Middle frontal gyrus (tissue), 1 donor: ENCODE measurements at regions not wholly inside any gene's neighbourhood (a gene's known extent, or its start where the extent isn't known, plus 50 kb on each side); places are given as distances from the start of the nearest gene placed in this dataset.
"Not testable (repeated sequence)": the region's sequence is repeated elsewhere in the genome, so short reads cannot be mapped to it uniquely, and the experiment has no call there.

Source experiments
- DNase-seq: peaks from one replicate; pipeline ENCODE4 v3.0.0-alpha.2; 2015; ENCODE audit warnings: low spot score; ENCODE audit errors: extremely low spot score

DNA sequence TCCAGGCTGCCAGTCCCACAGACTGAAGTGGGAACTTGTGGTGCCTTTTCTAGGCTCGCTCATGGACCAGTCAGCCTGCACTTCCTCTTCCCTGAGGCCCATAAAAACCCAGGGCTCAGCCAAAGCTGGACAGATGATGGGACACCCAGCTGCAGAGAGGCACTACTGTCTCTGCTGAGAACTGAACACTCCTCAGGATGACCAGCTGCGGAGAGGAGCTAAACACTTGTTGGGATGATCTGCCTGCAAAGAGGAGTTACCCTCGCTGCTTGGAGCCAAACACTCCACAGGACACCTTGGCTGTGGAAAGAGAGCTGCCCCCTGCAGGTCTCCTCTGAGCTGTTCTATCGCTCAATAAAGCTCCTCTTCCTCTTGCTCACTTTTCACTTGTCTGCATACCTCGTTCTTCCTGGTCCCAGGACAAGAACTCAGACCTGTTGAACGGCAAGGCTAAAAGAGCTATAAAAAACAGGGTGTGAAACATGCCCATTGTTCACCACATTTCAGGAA is 465.5 kb downstream of the GUCY1A2 start:
- no peak for DNase-seq

GRCh38 chr11:106553304-106553703 is 465.0 kb downstream of the GUCY1A2 start:
- DNase-seq, result no peak

DNA sequence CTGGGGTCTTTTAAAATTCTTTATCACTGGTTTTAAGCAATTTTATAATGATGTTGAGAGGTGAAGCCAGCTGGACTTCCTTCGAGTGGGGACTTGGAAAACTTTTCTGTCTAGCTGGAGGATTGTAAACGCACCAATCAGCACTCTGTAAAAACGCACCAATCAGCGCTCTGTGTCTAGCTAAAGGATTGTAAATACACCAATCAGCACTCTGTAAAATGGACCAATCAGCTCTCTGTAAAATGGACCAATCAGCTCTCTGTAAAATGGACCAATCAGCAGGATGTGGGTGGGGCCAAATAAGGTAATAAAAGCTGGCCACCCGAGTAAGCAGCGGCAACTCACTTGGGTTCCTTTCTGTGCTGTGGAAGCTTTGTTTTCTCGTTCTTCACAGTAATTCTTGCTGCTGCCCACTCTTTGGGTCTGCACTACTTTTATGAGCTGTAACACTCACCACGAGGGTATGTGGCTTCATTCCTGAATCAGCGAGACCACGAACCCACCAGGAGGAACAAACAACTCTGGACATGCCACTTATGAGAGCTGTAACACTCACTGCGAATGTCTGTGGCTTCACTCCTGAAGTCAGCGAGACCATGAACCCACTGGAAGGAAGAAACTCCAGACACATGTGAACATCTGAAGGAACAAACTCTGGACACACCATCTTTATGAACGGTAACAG is 462.6 kb downstream of the GUCY1A2 start:
- not testable (repeated sequence) for DNase-seq

DNA sequence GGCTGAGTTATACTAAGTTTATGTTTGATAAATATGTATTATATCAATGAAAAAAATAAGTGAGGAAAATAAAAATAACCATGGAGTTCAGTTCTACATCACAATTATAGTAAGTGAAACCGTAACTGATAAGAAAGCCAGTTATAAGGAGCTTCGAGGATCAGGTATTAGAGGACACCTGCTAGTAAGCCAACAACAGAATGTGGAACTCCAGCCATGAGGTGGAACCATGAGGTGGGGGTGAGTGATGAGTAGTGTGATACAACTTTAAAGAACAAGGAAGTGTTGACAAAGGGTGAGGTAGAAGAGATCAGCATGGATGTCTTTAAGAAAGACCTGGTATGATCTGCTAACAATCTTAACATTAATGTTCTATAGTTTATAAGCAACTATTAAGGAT is 452.9 kb downstream of the GUCY1A2 start:
- DNase-seq, result no peak

DNA sequence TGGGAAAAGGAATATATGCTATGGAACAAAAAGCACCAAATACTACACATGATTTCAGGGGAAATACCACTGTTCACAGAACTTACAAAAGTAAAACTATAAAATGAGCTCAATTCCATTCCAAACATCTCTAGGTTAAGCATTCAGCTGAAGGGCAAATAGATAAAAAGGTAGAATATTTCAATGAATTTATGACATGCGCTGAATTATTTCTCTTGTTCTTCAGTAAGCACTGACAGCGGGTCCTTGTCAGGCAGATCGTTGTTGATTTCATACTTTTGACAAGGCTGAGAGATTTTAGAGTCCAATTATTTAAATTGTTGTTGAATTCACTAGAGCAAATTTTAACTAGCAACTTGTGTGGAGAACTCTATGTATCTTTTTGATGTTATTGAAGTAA is 449.6 kb downstream of the GUCY1A2 start:
- no peak for DNase-seq

DNA sequence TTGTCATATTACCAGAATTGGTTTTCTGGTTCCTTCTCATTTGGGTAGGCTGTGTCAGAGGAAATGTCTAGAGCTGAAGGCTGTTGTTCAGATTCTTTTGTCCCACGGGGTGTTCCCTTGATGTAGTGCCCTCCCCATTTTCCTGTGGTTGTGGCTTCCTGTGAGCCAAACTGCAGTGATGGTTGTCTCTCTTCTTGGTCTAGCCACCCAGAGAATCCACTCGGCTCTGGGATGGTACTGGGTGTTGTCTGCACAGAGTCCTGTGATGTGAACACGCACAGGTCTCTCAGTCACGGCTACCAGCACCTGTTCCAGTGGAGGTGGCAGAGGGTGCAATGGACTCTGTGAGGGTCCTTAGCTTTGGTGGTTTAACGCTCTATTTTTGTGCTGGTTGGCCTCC is 440.9 kb downstream of the GUCY1A2 start:
- DNase-seq, result not testable (repeated sequence)

DNA sequence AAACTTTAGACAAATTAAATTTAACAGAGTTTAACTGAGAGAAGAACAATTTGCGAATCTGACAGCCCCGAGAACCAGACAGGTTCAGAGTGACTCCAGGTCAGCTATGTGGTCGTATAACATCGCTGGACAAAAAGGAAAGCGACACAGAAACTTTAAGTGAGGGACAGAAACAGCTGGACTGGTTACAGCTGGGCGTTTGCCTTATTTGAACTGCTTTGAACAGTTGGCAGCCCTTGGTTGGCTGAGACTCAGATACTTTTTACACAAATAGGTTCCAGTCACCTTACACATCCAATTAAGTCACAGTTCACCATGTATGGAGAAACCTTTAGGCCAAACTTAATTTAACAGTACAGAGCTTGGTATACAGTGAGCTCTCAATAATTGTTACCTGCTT is 436.9 kb downstream of the GUCY1A2 start:
- DNase-seq, result no peak

GRCh38 chr11:106585061-106585460 is 433.2 kb downstream of the GUCY1A2 start:
- no peak for DNase-seq

DNA sequence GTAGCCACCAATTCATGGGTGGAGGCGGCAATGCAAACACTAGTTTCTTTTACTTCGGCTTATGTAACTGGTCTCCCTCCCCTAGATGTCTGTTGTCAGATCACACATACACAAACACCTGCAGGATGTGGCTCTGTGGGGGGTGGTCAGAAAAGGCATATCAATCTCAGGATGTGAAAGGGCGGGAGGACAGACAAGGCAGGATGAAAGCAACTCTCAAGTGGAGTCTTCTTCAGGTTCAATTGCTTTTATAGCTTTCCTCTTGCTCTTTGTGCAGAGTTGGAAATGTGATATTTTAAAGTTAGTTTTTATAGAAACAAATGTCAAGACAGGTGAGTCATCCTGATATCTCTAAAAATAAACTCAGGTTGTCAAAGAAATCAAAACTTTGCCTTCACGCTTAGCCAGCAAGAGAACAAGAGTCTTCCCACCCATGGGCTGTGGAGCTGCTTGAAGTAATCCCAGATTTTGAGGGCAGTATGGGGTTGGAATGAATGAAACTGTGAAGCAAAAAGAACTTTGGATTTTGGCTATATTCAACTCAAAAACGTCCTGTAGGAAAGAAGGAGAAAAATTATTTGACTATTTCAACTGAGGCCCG is 423.4 kb downstream of the GUCY1A2 start:
- DNase-seq, result no peak

GRCh38 chr11:106601684-106602297 is 416.5 kb downstream of the GUCY1A2 start:
- no peak for DNase-seq

DNA sequence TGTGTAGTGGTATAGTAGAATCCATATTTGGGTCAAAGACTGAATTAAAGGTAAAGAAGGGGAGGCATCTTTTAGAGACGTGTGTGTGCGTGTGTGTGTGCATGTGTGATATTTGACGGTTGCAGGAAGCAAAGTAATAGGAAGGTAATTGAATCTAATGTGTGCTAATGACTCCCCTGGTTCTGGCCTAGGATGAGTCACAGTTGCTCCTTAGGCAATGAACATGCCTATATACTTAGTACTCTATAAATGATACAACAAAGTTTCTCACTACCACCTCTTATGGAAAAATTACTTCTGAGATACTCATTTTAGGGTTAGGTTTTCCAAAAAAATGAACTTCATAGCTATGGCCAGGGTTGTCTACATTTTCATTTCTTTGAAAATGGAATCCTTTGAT is 409.6 kb downstream of the GUCY1A2 start:
- no peak for DNase-seq

DNA sequence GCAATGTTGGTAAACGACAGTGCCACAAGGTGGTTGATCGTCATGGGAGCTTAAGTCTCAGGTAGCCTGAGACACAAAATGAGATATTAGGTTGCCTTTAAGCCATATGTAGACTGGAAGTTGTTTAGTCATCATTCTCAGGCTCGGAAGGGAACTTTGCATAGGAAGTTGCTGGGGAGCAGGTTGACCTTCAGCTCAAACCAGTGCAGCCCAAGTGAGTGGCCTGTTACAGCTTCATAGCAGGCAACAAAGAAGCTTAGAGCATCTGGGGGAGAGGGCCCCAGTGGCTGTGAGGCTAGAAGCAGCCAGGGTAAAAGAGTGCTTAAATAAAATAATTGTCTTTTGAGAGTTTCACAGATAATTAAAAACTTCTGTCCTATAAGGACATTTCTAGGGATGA is 404.0 kb downstream of the GUCY1A2 start:
- DNase-seq, result no peak

DNA sequence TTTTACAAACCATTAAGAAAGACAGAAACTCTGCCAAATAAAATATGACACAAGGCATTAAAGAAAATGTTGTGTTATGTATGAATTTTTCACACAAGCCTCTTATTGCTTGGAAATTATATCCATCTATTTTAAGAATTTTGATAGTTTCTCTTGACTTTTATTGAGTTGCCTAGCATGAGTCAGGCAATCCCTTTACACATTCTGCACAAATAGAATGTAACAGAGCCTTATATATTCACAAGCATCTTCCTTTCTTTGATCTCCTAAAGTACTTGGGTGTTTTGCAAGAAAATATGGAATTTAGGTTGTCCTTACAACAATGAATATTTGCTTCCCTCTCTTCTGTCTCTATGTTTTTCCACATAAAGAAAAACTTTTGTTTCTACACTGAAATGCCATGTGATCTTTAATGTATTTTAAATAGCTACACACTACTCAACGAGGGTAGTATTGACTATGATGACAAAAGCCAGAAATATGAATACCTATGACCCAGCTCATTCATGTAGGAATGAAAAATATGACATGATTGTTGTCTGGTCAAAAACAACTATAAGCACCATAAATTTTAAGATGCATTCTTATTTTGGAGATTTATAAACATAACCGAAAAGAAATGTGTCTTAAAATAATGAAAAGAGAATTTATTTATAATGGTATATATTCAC is 398.8 kb downstream of the GUCY1A2 start:
- no peak for DNase-seq

DNA sequence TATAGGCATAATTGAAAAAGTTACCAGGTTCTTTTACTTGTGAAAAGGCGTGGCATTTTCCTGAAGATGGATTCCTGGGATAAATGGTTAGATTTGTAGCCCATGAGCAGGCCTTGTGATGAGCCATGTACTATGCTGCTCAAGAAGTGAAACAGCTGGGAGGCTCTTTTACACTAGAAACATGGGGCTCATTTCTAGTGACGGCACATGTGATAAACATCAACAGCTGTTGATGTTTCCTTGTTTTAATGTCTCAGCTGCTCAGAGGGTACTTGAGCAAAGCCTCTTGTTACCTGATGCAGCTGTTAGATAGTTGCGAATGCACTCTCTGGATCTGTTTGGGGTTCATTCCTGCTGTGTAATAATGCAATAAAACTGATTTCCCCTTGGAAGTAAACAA is 396.8 kb downstream of the GUCY1A2 start:
- DNase-seq, result no peak
